ENCODE measurements at regions not wholly inside any gene's neighbourhood (a gene's known extent, or its start where the extent isn't known, plus 50 kb on each side); places are given as distances from the start of the nearest gene placed in this dataset.

DNA sequence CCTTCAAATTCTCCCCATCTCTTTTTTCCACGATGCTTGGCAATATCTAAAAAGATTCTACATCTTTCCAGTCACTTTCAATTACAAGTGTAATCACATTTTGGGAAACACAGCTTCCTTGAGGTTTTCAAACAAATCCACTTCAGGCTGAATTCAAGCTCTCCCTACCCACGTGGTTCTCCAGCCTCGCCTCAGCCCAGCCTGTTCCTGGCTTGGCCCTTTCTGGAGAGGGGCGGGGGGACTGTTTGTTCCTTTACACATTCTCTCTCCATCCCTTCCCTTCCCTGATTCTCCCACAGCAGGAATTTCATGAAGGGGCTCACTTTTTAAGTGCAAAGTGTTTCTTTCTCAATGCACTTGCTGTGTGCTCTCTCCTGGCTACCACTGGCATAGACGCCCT lies 226.3 kb upstream of the SOX11 start:
- no peak for DNase-seq

DNA sequence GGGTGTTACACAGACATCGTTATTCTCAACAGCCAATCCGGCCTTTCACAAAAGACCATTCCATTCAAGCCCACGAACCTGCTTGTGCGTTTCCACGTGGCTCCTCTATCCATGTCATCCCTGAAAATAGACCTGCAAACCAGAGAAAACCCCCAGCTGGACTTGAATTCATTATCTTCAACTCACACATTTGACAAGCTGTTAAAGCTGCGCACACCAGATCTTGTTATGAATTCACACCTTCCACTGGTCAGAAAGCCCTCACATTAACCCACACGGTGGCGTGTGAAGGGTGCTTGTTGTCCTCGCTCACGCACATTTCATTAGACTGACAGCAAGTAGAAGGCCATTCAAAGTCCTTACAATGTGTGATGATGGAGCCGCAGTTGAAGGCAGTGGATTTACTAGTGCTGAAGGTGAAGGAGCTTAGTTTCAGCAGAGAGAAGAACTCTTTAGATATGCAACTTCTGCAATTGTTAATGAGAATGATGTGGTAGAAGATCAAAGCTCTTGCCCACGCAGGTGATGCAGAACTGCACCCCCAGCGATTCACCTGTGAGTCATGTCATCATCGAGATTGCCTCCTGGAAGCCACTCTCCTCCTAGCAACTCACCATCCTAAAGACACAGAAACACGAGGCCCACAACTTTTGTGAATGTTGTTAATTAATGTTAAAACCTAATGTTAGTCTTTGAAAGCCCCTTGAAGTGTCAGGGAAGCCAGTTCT lies 224.8 kb upstream of the SOX11 start:
- no peak for DNase-seq

DNA sequence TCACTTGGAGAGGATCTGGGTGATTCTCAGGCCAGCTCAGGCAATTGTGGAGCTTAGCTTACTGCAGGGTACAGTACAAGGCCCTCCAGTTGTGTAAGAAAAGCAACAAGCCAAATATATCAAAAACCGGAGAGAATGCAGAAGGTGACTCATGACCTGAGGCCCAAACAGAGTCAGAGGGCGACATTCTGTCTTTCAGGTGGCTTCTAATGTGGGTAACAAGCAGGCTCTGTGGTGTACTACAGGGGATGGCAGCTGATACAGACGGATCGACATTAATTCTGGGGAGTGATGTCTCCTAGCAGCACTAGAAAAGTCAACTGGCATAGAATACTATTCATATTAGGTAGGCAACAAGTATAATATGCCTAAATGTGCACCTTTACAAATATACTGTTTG lies 219.5 kb upstream of the SOX11 start:
- DNase-seq: no peak

DNA sequence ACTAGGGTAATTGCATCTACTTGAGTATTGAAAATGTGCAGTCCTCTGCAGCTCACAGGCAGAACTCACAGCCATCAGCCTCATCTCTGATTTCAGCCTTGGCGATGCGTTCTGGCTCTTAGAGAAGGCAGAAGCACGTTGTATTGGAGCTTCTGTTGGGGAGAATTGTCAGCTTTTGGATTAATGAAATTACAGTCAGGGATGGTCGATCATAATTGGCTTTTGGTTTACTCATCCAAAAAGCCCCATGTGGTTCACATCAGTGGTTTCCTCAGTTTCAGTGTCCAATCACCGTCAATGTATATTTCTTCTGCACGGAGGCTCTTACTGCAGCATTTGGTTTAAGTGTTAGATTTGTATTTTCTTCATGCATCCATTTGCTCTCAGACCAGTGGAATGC lies 218.5 kb upstream of the SOX11 start:
- no peak for DNase-seq

DNA sequence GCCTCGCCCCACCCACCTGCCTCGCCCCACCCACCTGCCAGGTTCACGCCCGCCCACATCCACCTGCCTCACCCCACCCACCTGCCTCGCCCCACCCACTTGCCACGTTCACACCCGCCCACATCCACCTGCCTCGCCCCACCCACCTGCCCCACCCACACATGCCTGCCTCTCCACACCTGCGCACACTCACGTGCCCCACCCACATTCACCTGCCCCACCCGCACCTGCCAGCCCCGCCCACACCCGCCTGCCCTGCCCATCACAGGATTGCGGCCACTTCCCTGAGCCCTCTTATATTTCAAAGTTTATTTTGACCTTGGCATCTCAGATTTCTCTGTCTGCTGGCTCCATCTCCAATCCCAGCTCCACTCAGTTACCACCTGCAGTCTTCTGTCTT lies 217.5 kb upstream of the SOX11 start:
- no peak for DNase-seq

DNA sequence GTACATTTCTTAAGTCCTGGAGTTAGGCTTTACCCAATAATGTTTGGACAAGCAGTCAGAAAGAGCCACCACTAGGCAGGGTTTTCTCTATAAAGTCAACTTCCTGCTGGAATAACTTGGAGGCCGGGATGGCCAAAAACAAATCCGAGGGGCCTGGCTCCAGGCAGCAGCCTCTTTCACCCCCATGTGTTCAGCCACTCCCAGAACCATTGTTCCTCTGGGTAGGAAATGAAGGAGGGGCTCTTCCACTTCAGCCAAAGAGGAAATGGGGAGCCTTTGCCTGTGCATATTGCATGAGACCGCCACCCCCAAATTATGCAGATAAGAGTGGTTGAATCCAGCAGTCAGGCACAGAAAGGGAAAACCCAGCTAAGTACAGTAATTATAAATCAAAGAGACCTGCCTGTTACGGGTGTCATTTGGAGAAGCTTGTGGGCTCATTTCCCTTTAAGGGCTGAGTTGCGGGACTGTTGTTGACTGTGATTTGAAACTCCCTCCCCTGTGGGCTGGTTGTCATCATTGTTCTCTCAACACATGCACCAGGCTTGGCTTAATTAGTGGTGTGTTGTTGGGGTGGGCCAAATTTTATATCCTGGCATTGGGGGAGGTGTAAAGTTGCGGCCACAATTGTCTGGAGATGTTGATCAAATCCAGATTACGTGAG lies 212.8 kb upstream of the SOX11 start:
- no peak for DNase-seq

DNA sequence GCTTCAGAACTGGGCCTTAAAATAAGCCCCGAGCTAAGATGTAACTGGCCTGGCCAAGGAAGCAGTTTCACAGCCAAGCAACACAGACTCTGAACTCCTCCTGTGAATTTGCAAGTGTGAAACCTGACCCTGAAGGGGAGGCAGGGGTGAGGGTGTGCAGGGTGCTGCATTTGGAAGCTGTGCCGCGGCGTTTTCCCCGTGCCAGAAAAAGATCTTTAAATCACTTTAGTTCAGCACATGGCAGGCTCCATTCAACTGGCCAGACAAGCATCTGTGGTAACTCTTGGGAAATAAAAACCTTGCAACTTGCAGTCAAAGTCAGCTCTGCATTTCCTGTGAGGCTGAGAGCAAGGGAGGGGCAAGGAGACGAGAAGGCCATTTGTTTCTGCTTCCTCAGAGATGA lies 209.3 kb upstream of the SOX11 start:
- DNase-seq: no peak

DNA sequence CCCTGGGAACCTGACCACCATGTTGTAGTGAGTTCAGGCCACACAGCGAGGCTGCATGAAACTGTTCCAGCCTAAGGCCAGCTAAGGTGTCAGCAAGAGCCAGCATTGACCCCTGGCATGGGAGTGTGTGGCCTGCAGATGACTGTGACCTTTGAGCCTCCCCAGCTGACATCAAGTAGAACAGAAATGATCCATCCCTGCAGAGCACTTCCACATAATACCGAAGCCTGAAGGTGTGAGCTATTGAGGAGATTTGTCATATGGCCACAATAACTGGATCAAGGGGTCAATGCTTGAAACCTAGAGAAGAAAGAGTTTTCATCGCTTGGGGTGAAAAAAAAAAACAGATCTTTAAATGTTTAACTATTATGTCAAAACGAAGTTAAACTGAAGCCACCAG lies 207.3 kb upstream of the SOX11 start:
- no peak for DNase-seq

DNA sequence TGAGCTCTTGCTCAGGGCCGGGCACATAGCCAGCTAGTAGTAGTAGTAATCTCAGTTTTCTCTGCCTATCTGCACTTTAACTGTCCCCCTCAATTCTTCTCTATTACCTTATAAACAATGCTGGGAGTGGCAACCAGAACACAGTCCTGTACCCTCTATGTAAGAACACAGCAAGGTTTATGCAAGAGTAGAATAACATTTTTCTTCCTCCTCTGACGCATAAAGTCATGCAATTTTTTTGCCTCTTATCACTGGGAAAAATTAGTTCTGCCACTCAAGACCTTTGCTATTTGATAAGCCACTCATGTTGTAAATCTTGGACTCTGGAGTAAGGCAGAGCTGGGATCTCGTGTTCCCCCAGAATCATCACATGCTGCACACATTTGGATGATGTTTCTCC lies 200.7 kb upstream of the SOX11 start:
- no peak for DNase-seq

DNA sequence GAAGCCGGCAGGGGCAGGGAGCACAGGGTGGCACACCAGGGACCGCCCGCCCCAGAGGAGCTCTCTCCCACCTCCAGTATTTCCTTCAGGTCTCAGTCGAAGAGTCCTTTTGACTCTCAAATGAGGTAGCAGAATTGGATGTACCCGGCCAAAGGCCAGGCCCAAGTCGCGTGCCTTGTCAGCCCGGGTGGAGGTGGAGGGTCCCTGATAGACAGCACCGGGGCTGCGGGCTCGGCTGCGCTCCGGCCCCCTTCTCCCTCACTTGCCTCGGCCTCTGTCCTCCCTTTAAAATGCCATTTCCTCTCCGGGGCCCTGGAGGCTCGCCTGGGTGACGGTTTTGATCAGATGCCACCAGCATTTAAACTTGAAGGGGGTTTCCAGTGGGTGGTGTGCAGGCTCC lies 198.9 kb upstream of the SOX11 start:
- DNase-seq: no peak

DNA sequence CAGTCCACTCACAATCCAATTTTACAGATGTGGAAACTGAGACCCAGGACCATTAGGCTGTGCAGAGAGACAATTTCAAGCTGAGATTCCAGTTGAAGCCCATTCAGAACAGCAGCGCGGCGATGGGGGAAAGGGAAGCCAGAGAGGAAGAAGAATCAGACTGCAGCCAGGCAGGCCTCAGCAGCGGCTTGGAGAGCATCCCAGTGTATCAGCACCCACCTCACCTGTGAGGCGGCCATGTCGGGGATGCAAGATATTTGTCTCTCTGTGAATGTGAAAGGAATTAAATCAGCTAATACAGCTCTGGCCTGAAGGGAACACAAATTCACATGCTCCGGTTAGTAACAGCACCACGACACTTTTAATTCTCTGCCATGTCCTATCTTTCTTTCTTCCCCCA lies 198.0 kb upstream of the SOX11 start:
- DNase-seq: no peak

DNA sequence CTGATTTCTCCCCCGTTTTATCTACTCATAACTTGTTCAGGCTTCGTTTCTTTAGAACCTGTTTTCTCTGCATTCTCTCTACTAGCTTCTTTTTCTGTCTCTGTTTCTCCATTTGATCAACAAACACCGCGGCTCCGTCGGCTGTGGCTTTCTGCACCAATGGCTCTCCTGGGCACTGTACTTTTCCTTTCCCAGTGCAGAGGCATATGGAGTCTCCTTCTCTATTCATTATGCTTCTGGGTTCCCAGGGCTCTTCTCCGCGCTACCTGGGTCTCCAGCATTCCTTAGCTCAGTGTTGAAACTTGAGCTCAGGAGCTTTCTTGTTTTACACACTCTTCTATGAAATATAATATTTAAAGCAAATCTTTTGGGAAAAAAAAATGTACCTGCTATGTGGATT lies 196.6 kb upstream of the SOX11 start:
- DNase-seq: no peak

DNA sequence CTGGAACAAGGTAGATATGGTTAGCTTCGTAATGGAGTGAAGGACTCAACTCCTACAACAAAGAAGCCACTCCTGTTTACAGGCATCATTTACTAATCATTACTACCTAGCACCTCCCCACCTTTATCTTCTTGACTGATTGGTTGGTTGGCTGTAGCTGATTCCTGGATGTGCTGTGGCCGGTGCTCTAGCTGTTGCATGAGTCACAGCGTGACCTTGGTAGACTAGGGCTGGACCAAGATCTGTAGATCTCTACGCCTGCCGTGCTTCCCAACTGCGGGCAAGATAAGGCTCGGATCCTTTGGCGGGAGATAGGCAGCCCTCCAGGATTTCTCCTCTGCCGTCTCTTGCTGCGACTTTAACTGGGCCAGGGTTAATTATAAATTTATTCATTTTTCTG lies 194.3 kb upstream of the SOX11 start:
- DNase-seq: no peak

DNA sequence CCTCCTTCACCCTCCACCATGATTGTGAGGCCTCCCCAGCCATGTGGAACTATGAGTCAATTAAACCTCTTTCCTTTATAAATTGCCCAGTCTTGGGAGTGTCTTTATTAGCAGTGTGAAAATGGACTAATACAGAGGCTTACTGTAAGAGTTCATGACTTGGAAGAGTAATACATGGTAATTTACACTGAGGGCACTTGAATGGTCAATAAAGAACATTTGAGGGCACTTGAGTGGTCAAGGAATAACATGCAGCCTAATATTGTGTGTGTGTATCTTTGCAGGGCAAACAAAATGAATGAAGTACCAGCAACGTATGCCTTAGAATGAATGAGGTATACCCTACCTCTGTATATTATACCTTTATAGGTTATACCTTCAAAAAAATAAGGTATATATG lies 190.4 kb upstream of the SOX11 start:
- no peak for DNase-seq

DNA sequence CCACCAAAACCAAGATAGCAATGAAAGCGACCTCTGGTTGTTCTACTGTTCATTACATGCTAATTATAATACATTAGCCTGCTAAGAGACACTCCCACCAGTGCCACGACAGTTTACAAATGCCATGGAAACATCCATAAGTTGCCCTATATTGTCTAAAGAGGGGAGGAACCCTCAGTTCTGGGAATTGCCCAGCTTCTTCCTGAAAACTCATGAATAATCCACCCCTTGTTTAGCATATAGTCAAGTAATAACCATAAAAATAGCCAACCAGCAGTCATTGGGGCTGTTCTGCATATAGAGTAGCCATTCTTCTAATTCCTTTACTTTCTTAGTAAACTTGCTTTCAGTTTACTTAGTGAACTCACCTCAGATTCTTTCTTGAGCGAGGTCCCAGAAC lies 189.8 kb upstream of the SOX11 start:
- no peak for DNase-seq

DNA sequence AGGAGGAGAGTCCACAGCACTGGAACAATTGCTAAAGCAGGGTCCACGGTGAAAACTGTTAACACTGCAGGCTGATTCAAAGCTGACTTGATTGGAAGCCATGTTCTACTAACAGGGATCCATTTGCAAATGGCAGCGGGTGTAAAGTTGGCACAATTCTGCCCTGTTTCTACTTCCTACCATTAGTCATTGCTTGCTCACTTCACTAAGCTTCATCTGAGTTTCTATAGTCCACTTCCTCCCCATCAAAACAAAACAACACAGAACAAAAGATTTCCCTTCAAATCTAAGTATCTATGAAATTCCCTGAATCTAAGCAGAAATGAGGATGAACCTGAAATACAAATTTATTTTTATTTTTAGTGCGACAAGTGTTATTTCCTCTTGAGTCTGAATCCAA lies 187.4 kb upstream of the SOX11 start:
- DNase-seq: no peak

DNA sequence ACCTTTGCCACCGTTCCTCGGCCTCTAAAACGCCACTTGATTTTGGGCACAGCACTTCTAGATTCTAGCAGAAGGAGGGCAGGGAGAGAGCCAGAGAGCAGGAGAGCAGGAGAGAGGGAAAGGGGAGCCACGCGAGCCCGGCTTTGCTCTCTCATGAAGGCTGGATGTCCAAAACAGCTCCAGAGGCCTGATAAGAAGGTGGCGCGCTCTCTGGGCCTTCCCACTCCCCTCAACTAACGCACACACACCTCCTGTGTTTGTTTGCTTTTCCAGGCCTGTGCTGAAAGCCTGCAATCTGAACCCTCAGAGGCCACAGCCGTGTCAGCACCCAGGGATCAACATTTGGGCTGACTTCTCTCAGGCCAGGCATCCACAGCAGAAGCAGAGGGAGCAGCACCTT lies 184.8 kb upstream of the SOX11 start:
- peak; percentile 42 for DNase-seq

DNA sequence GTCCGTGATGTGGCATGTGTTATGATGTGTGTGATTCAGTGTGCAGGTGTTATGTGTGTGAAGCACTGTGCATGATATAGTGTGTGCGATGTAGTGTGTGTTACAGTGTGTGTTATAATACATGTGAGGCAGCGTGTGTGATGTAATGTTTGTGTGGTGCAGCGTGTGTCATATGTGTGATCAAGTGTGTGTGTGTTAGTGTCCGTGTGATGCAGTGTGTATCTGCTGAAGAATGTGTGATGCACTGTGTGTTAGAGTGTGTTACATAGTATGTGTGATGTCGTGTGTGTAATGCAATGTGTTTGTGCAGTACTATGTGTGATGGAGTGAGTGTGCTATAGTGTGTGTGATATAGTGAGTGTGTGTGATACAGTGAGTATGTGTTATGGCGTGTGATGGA lies 182.8 kb upstream of the SOX11 start:
- DNase-seq: no peak

DNA sequence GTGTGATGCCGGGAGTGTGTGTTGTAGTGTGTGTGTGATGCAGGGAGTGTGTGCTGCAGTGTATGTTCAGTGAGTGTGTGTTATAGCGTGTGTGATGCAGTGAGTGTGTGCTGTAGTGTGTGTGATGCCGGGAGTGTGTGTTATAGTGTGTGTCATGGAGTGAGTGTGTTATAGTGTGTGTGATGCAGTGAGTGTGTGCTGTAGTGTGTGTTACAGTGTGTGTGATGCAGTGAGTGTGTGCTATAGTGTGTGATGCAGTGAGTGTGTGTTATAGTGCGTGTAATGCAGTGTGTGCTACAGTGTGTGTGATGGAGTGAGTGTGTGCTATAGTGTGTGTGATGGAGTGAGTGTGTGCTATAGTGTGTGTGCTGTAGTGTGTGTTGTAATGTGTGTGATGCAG lies 182.1 kb upstream of the SOX11 start:
- DNase-seq: no peak

DNA sequence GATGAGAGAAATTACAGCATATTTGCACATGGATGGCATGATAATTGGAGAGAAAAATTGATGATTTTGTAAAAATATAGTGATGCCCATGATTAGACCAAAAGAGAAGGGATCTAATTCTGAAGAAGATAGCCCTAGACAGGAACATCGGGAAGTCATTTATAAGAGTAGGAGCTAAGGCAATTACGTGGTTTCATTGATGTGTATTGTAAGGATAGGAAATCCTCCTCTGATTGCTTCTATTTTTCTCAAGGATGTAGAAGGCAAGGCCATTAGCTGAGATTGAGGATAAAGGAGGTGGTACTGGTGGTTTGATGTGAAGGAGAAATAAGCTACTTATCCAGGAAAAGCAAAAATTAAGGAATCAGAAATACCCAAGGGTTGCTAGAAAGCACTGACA lies 176.5 kb upstream of the SOX11 start:
- no peak for DNase-seq

DNA sequence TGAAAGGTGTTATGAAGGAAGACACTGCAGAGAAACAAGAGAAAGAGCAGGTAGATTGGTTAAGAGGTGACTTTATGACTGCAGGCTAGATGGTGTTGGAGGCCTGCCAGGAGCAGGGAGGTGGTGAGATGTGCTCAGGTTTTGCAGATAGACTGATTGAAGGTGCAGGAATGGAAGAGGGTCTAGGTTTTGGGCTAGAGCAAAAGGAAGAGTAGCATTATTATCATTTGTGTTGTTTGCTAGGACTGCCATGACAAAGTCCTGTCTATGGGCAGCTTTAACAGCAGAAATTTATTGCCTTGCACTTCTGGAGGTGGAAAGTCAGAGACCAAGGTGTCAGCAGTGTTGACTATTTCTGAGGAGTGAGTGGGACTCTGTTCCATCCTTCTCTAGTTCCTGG lies 172.9 kb upstream of the SOX11 start:
- no peak for DNase-seq

DNA sequence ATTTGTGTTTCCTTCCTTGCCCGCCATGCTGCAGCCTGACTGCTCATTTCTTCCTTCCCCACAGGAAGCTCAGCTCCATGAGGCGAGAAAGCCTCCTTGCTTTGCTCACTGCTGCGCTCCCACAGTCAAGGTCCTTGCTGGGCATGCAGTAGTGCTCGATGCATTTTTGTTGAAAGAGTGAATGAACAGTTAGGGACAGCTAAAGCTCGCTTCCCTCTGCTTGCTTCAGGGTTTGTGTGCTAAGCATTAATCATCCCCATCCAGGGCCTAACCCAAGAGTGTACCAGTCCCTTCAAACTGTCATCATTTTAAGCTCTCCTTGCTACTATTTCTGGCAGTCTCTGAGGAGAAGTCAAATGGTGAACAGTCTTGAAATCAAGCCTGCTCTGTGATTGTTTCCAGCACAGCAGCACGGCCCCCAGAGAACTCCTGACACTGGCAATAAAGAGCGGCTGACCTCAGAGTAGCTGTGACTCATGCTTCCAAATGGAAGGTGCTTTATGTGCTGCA lies 171.7 kb upstream of the SOX11 start:
- no peak for DNase-seq

DNA sequence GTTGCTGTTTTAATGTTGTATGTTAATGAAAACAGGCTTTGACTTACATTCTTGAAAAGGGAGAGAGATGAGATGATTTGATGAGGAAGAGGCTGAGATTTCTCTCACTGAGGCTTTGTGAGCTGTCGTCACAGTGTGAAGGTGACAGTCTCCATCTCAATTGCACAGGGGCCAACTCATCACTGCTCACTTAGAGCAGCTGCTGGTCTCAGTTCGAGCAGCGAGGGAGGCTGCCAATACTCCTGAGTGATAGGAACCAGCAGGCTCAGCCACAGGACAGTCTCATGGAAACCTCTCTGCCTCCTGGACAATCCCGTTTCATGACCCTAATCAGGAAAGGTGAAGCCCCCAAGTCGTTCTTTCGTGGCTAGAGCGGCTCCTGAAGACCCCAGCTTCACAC lies 170.7 kb upstream of the SOX11 start:
- DNase-seq: no peak

DNA sequence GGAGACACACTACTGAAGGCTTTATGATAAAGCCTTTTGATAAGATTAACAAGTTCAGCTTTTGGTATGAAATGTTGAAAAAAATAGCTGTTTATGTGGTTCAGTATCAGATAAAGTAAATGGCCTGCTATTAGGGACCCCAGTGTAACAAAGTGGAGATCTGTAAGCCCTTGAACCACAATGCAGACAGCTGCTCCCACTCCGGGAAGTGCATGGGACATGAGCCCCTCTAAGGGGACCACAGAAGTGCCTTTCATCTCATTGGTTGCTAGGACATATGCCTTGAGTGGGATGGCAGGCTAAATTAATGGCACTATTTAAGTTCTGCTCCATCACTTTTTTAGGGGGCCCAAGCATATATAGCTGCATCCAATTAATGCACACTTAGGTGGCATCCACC lies 167.6 kb upstream of the SOX11 start:
- no peak for DNase-seq

DNA sequence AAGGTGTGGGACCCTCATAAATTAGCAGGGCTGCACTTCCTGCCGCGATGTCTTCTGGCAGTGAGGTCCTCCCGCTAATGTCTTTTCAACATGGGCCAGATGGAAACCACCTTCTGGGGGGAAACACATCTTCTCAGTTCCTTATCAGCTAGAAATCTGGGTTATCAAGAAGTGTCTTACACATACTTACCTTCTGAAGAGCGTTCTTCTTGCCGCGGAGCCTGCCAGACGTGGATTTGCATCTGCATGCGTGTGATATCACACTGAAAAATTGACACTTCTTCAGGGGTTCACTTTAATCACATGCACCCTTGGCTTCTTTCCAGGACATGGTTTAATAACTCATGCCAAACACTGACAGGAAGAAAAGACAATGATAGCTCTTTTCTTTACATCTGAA lies 163.5 kb upstream of the SOX11 start:
- DNase-seq: no peak
